ENCODE measurements at regions not wholly inside any gene's neighbourhood (a gene's known extent, or its start where the extent isn't known, plus 50 kb on each side); places are given as distances from the start of the nearest gene placed in this dataset.

GRCh38 chr2:120536141-120536540 is 190.2 kb downstream of the INHBB start:
- no peaks in the 10 kb centered on the region for H3K36me3 ChIP-seq (ENCODE audit: control insufficient read depth in 2 of 2, insufficient read depth in 2 of 2, low read length in 1 of 2)
- H3K27me3 ChIP-seq (ENCODE audit: control insufficient read depth in 2 of 2, insufficient read depth in 1 of 2, low read length in 1 of 2) = no peaks in the 10 kb centered on the region
- no peak for DNase-seq (ENCODE audit: low read depth in 6 of 9, low spot score in 9 of 9)
- H3K9me3 ChIP-seq (ENCODE audit: control insufficient read depth in 2 of 2, insufficient read depth in 1 of 2, low read length in 1 of 2) = no peaks in the 10 kb centered on the region
- no peak overlapping the region for H3K27ac ChIP-seq (ENCODE audit: low read depth in 1 of 2, low read length in 1 of 2)
- no peak overlapping the region for H3K4me3 ChIP-seq (ENCODE audit: low read length in 2 of 2)
- WGBS = 88% methylated on average over 4 of the region's 4 CpGs
- H3K4me1 ChIP-seq (ENCODE audit: control insufficient read depth in 2 of 2, insufficient read depth in 2 of 2, low read length in 2 of 2) = no peaks in the 10 kb centered on the region

- Histone ChIP-seq H3K4me1 (ENCODE audit: control insufficient read depth in 2 of 2, insufficient read depth in 2 of 2, low read length in 2 of 2) (no peaks in the 10 kb centered on the region), H3K27ac (ENCODE audit: low read depth in 1 of 2, low read length in 1 of 2) (no peak overlapping the region), H3K36me3 (ENCODE audit: control insufficient read depth in 2 of 2, insufficient read depth in 2 of 2, low read length in 1 of 2) (no peaks in the 10 kb centered on the region), H3K4me3 (ENCODE audit: low read length in 2 of 2) (no peak overlapping the region), H3K9me3 (ENCODE audit: control insufficient read depth in 2 of 2, insufficient read depth in 1 of 2, low read length in 1 of 2) (no peaks in the 10 kb centered on the region), H3K27me3 (ENCODE audit: control insufficient read depth in 2 of 2, insufficient read depth in 1 of 2, low read length in 1 of 2) (peaks cover 0 to 3% of the 10 kb centered on the region in 2 donors)
- WGBS = 88% methylated on average over 12 of the region's 12 CpGs
- DNase-seq (ENCODE audit: low read depth in 6 of 9, low spot score in 9 of 9) = no peak
These were observed 192.9 kb downstream of the INHBB start for GRCh38 chr2:120538691-120539423.

GRCh38 chr2:120539424-120539936 is 193.5 kb downstream of the INHBB start:
- no peaks in the 10 kb centered on the region for H3K36me3 ChIP-seq (ENCODE audit: control insufficient read depth in 2 of 2, insufficient read depth in 2 of 2, low read length in 1 of 2)
- H3K27me3 ChIP-seq (ENCODE audit: control insufficient read depth in 2 of 2, insufficient read depth in 1 of 2, low read length in 1 of 2) = peaks cover 0 to 7% of the 10 kb centered on the region in 2 donors
- WGBS = 94% methylated on average over 15 of the region's 15 CpGs

GRCh38 chr2:120539937-120540718 is 194.2 kb downstream of the INHBB start:
- no peaks in the 10 kb centered on the region for H3K4me1 ChIP-seq (ENCODE audit: control insufficient read depth in 2 of 2, insufficient read depth in 2 of 2, low read length in 2 of 2)
- WGBS = 94% methylated on average over 17 of the region's 17 CpGs
- no peak overlapping the region for H3K4me3 ChIP-seq (ENCODE audit: low read length in 2 of 2)
- H3K27ac ChIP-seq (ENCODE audit: low read depth in 1 of 2, low read length in 1 of 2) = no peak overlapping the region
- H3K27me3 ChIP-seq (ENCODE audit: control insufficient read depth in 2 of 2, insufficient read depth in 1 of 2, low read length in 1 of 2) = peaks cover 0 to 7% of the 10 kb centered on the region in 2 donors
- no peaks in the 10 kb centered on the region for H3K36me3 ChIP-seq (ENCODE audit: control insufficient read depth in 2 of 2, insufficient read depth in 2 of 2, low read length in 1 of 2)
- H3K9me3 ChIP-seq (ENCODE audit: control insufficient read depth in 2 of 2, insufficient read depth in 1 of 2, low read length in 1 of 2) = no peaks in the 10 kb centered on the region
- no peak for DNase-seq (ENCODE audit: low read depth in 6 of 9, low spot score in 9 of 9)

More at GRCh38 chr2:120539424-120539936, 193.5 kb downstream of the INHBB start:
- no peak overlapping the region for H3K27ac ChIP-seq (ENCODE audit: low read depth in 1 of 2, low read length in 1 of 2)
- DNase-seq (ENCODE audit: low read depth in 6 of 9, low spot score in 9 of 9) = no peak
- H3K9me3 ChIP-seq (ENCODE audit: control insufficient read depth in 2 of 2, insufficient read depth in 1 of 2, low read length in 1 of 2) = no peaks in the 10 kb centered on the region
- H3K4me1 ChIP-seq (ENCODE audit: control insufficient read depth in 2 of 2, insufficient read depth in 2 of 2, low read length in 2 of 2) = no peaks in the 10 kb centered on the region
- no peak overlapping the region for H3K4me3 ChIP-seq (ENCODE audit: low read length in 2 of 2)

- DNase-seq (ENCODE audit: low read depth in 6 of 9, low spot score in 9 of 9) = no peak
- Histone ChIP-seq H3K4me1 (ENCODE audit: control insufficient read depth in 2 of 2, insufficient read depth in 2 of 2, low read length in 2 of 2) (no peaks in the 10 kb centered on the region), H3K27ac (ENCODE audit: low read depth in 1 of 2, low read length in 1 of 2) (no peak overlapping the region), H3K9me3 (ENCODE audit: control insufficient read depth in 2 of 2, insufficient read depth in 1 of 2, low read length in 1 of 2) (no peaks in the 10 kb centered on the region), H3K36me3 (ENCODE audit: control insufficient read depth in 2 of 2, insufficient read depth in 2 of 2, low read length in 1 of 2) (no peaks in the 10 kb centered on the region), H3K27me3 (ENCODE audit: control insufficient read depth in 2 of 2, insufficient read depth in 1 of 2, low read length in 1 of 2) (peaks cover 0 to 7% of the 10 kb centered on the region in 2 donors), H3K4me3 (ENCODE audit: low read length in 2 of 2) (no peak overlapping the region)
- 95% methylated on average over 13 of the region's 13 CpGs for WGBS
These were observed 194.7 kb upstream of the GLI2 start for GRCh38 chr2:120540719-120541552.

GRCh38 chr2:120541553-120541932 is 194.1 kb upstream of the GLI2 start:
- Histone ChIP-seq H3K27ac (ENCODE audit: low read depth in 1 of 2, low read length in 1 of 2) (no peak overlapping the region), H3K4me3 (ENCODE audit: low read length in 2 of 2) (no peak overlapping the region), H3K27me3 (ENCODE audit: control insufficient read depth in 2 of 2, insufficient read depth in 1 of 2, low read length in 1 of 2) (peaks cover 0 to 7% of the 10 kb centered on the region in 2 donors), H3K36me3 (ENCODE audit: control insufficient read depth in 2 of 2, insufficient read depth in 2 of 2, low read length in 1 of 2) (no peaks in the 10 kb centered on the region), H3K9me3 (ENCODE audit: control insufficient read depth in 2 of 2, insufficient read depth in 1 of 2, low read length in 1 of 2) (no peaks in the 10 kb centered on the region), H3K4me1 (ENCODE audit: control insufficient read depth in 2 of 2, insufficient read depth in 2 of 2, low read length in 2 of 2) (no peaks in the 10 kb centered on the region)
- no peak for DNase-seq (ENCODE audit: low read depth in 6 of 9, low spot score in 9 of 9)
- 98% methylated on average over 7 of the region's 7 CpGs for WGBS

- no peaks in the 10 kb centered on the region for H3K4me1 ChIP-seq (ENCODE audit: control insufficient read depth in 2 of 2, insufficient read depth in 2 of 2, low read length in 2 of 2)
- no peak overlapping the region for H3K27ac ChIP-seq (ENCODE audit: low read depth in 1 of 2, low read length in 1 of 2)
- H3K27me3 ChIP-seq (ENCODE audit: control insufficient read depth in 2 of 2, insufficient read depth in 1 of 2, low read length in 1 of 2) = peaks cover 0 to 7% of the 10 kb centered on the region in 2 donors
- DNase-seq (ENCODE audit: low read depth in 6 of 9, low spot score in 9 of 9) = no peak
- no peaks in the 10 kb centered on the region for H3K36me3 ChIP-seq (ENCODE audit: control insufficient read depth in 2 of 2, insufficient read depth in 2 of 2, low read length in 1 of 2)
- no peaks in the 10 kb centered on the region for H3K9me3 ChIP-seq (ENCODE audit: control insufficient read depth in 2 of 2, insufficient read depth in 1 of 2, low read length in 1 of 2)
- WGBS = 97% methylated on average over 7 of the region's 7 CpGs
- H3K4me3 ChIP-seq (ENCODE audit: low read length in 2 of 2) = no peak overlapping the region
These were observed 193.5 kb upstream of the GLI2 start for GRCh38 chr2:120541972-120542670.

- Histone ChIP-seq H3K9me3 (ENCODE audit: control insufficient read depth in 2 of 2, insufficient read depth in 1 of 2, low read length in 1 of 2) (peaks cover 0 to 1% of the 10 kb centered on the region in 2 donors), H3K4me1 (ENCODE audit: control insufficient read depth in 2 of 2, insufficient read depth in 2 of 2, low read length in 2 of 2) (no peaks in the 10 kb centered on the region), H3K27ac (ENCODE audit: low read depth in 1 of 2, low read length in 1 of 2) (no peak overlapping the region), H3K36me3 (ENCODE audit: control insufficient read depth in 2 of 2, insufficient read depth in 2 of 2, low read length in 1 of 2) (no peaks in the 10 kb centered on the region), H3K27me3 (ENCODE audit: control insufficient read depth in 2 of 2, insufficient read depth in 1 of 2, low read length in 1 of 2) (peaks cover 0 to 7% of the 10 kb centered on the region in 2 donors), H3K4me3 (ENCODE audit: low read length in 2 of 2) (no peak overlapping the region)
- DNase-seq (ENCODE audit: low read depth in 6 of 9, low spot score in 9 of 9) = no peak
- WGBS = 97% methylated on average over 13 of the region's 13 CpGs
These were observed 192.6 kb upstream of the GLI2 start for GRCh38 chr2:120542911-120543527.
